IMR-90 (cell line): ENCODE measurements at regions not wholly inside any gene's neighbourhood (a gene's known extent, or its start where the extent isn't known, plus 50 kb on each side); places are given as distances from the start of the nearest gene placed in this dataset.

Experiments
- ATAC-seq: fragments of 200-7000 bp; cut with Tn5 transposase; 2 replicates; pipeline ENCODE4 v1.9.1; 2020; ENCODE audit warnings: low read depth, mild to moderate bottlenecking, moderate library complexity
- BruUV-seq: library from RNA; stranded (reverse); fragments of 400-500 nt; replicated peaks from 2 replicates; lab custom pipeline; 2021; lab: Mats Ljungman, UMichigan
- CTCF ChIA-PET: fragments of 300-600 bp; formaldehyde crosslinking; extraction: SDS; loops from one replicate; lab custom pipeline; 2021; ENCODE audit warnings: antibody characterized with exemption; lab: Yijun Ruan, JAX
- POLR2A ChIA-PET: fragments of 300-600 bp; sonication (Branson Sonifier 250); formaldehyde crosslinking; loops from one replicate; lab custom pipeline; 2022; ENCODE audit warnings: antibody characterized with exemption; ENCODE audit not compliant: unreplicated experiment; lab: Charles Lee
- DNase-seq: peaks from one replicate; pipeline ENCODE4 v3.0.0; 2013
- H2AFZ ChIP-seq: replicated peaks from 2 replicates; pipeline ENCODE3; 2013; ENCODE audit warnings: low read length, mild to moderate bottlenecking; ENCODE audit not compliant: poor library complexity
- H2AK5ac ChIP-seq: 2 replicates; pipeline ENCODE4 v1.6.1; 2013; ENCODE audit warnings: low read depth, low read length, inconsistent platforms
- H2AK9ac ChIP-seq: replicated peaks from 2 replicates; pipeline ENCODE3; 2013; ENCODE audit warnings: mild to moderate bottlenecking, low read depth, low read length, moderate library complexity; ENCODE audit not compliant: poor library complexity
- H2BK120ac ChIP-seq: 2 replicates; pipeline ENCODE4 v1.6.1; 2013; ENCODE audit warnings: low read depth, low read length, inconsistent platforms
- H2BK15ac ChIP-seq: 3 replicates; pipeline ENCODE4 v1.6.1; 2013; ENCODE audit warnings: low read depth, low read length, inconsistent platforms
- H2BK20ac ChIP-seq: 2 replicates; pipeline ENCODE4 v1.6.1; 2013; ENCODE audit warnings: low read depth, mild to moderate bottlenecking, inconsistent platforms, low read length, moderate library complexity
- H2BK5ac ChIP-seq: 2 replicates; pipeline ENCODE4 v1.6.1; 2013; ENCODE audit warnings: mild to moderate bottlenecking, low read depth, low read length, inconsistent platforms; ENCODE audit not compliant: poor library complexity, severe bottlenecking
- H3K14ac ChIP-seq: replicated peaks from 2 replicates; pipeline ENCODE4 v1.6.1; 2013; ENCODE audit warnings: low read depth, low read length, inconsistent platforms
- H3K18ac ChIP-seq: 2 replicates; pipeline ENCODE4 v1.6.1; 2013; ENCODE audit warnings: low read depth, low read length, control low read depth
- H3K23ac ChIP-seq: 2 replicates; pipeline ENCODE4 v1.6.1; 2013; ENCODE audit warnings: low read depth, low read length, inconsistent platforms
- H3K27ac ChIP-seq: 2 replicates; pipeline ENCODE4 v1.5.1; 2013; ENCODE audit warnings: mild to moderate bottlenecking, control low read depth, low read length; ENCODE audit not compliant: insufficient read depth
- H3K27me3 ChIP-seq: 2 replicates; pipeline ENCODE4 v1.6.1; 2013; ENCODE audit warnings: low read length; ENCODE audit not compliant: control insufficient read depth, insufficient read depth
- H3K36me3 ChIP-seq: 2 replicates; pipeline ENCODE4 v1.6.1; 2013; ENCODE audit warnings: low read length, mixed read lengths; ENCODE audit not compliant: control insufficient read depth, insufficient read depth
- H3K4ac ChIP-seq: 2 replicates; pipeline ENCODE4 v1.6.1; 2013; ENCODE audit warnings: low read depth, low read length, inconsistent platforms
- H3K4me1 ChIP-seq: 2 replicates; pipeline ENCODE4 v1.6.1; 2013; ENCODE audit warnings: low read length, mixed read lengths; ENCODE audit not compliant: control insufficient read depth, insufficient read depth
- H3K4me2 ChIP-seq: 2 replicates; pipeline ENCODE4 v1.6.1; 2013; ENCODE audit warnings: low read depth, mild to moderate bottlenecking, control low read depth, low read length, moderate library complexity
- H3K4me3 ChIP-seq: 2 replicates; pipeline ENCODE4 v1.5.1; 2013; ENCODE audit warnings: low read depth, mild to moderate bottlenecking, control low read depth, low read length, moderate library complexity; ENCODE audit not compliant: insufficient read depth
- H3K56ac ChIP-seq: 2 replicates; pipeline ENCODE4 v1.6.1; 2013; ENCODE audit warnings: low read length, inconsistent platforms; ENCODE audit not compliant: insufficient read depth; ENCODE audit errors: extremely low read depth
- H3K79me1 ChIP-seq, 2 experiments: 2 replicates each; pipeline ENCODE4 v1.6.1; 2013; ENCODE audit warnings: low read length in 2 of 2, inconsistent platforms in 1 of 2, low read depth in 1 of 2
- H3K9ac ChIP-seq: 2 replicates; pipeline ENCODE4 v1.6.1; 2013; ENCODE audit warnings: low read depth, low read length, control low read depth
- H3K9me1 ChIP-seq: 2 replicates; pipeline ENCODE4 v1.6.1; 2013; ENCODE audit warnings: low read length, inconsistent platforms; ENCODE audit not compliant: insufficient read depth
- H3K9me3 ChIP-seq: 2 replicates; pipeline ENCODE4 v1.6.1; 2013; ENCODE audit warnings: low read length; ENCODE audit not compliant: control insufficient read depth, insufficient read depth
- H4K20me1 ChIP-seq: 2 replicates; pipeline ENCODE4 v1.6.1; 2013; ENCODE audit warnings: low read length, inconsistent platforms; ENCODE audit not compliant: insufficient read depth
- H4K5ac ChIP-seq: 2 replicates; pipeline ENCODE4 v1.6.1; 2013; ENCODE audit warnings: mild to moderate bottlenecking, low read depth, low read length, control low read depth
- H4K8ac ChIP-seq, 2 experiments: 2 replicates each; pipeline ENCODE4 v1.6.1; 2013; ENCODE audit warnings: low read depth in 2 of 2, low read length in 2 of 2, control low read depth in 1 of 2, inconsistent platforms in 1 of 2
- H4K91ac ChIP-seq: 2 replicates; pipeline ENCODE4 v1.6.1; 2013; ENCODE audit warnings: low read depth, low read length, inconsistent platforms; ENCODE audit not compliant: insufficient read depth
- CEBPB ChIP-seq: IDR thresholded peaks from 2 replicates; pipeline ENCODE4 v1.6.1; 2012; ENCODE audit warnings: low read depth, low read length, improper control_type of control experiment
- FOS ChIP-seq: fragments of 150-350 bp; IDR thresholded peaks from 2 replicates; pipeline ENCODE4 v1.6.1; 2016; ENCODE audit warnings: low read depth, low read length
- MAFK ChIP-seq: IDR thresholded peaks from 2 replicates; pipeline ENCODE4 v1.6.1; 2012; ENCODE audit warnings: low read depth, low read length, improper control_type of control experiment
- NFE2L2 ChIP-seq: fragments of 150-350 bp; IDR thresholded peaks from 2 replicates; pipeline ENCODE4 v1.6.1; 2016; ENCODE audit warnings: low read depth, mild to moderate bottlenecking, low read length
- POLR2A ChIP-seq: IDR thresholded peaks from 2 replicates; pipeline ENCODE4 v1.6.1; 2012; ENCODE audit warnings: mild to moderate bottlenecking, low read depth, low read length
- RAD21 ChIP-seq: IDR thresholded peaks from 2 replicates; pipeline ENCODE4 v1.6.1; 2012; ENCODE audit warnings: low read length, improper control_type of control experiment
- RCOR1 ChIP-seq: IDR thresholded peaks from 2 replicates; pipeline ENCODE4 v1.6.1; 2012; ENCODE audit warnings: mild to moderate bottlenecking, low read length, improper control_type of control experiment; ENCODE audit not compliant: insufficient replicate concordance
- RFX5 ChIP-seq: IDR thresholded peaks from 2 replicates; pipeline ENCODE4 v1.8.0; 2012; ENCODE audit warnings: low read depth, mild to moderate bottlenecking, low read length, moderate library complexity
- WGBS, 2 experiments: methylation state at CpG; one replicate each; pipeline versions ENCODE4 v1.1.5 to v1.1.7; 2013; ENCODE audit warnings: missing lambda C conversion rate in 2 of 2; ENCODE audit not compliant: insufficient read length in 1 of 2; ENCODE audit errors: extremely low coverage in 2 of 2; 5-methylcytosine and 5-hydroxymethylcytosine counted together
- dilution Hi-C: fragments of 300-500 bp; cut with HindIII; formaldehyde crosslinking; loops from one replicate; pipeline ENCODE4 v1.14.3; 2018; ENCODE audit warnings: low sequenced_read_pairs; ENCODE audit not compliant: unreplicated experiment
- in situ Hi-C: fragments of 300-500 bp; cut with MboI; formaldehyde crosslinking; loops from 3 replicates; pipeline ENCODE4 v1.14.3; 2019; ENCODE audit warnings: low sequenced_read_pairs, inconsistent platforms, mixed read lengths
- intact Hi-C: fragments of 100-400 bp; cut with micrococcal nuclease; formaldehyde crosslinking; loops from 2 replicates; pipeline ENCODE4 v1.10.0; 2022
- TF ChIP-seq, protein P1 (sequence below): conservative IDR thresholded peaks from 2 replicates; pipeline ENCODE4 v1.5.1; 2012; ENCODE audit warnings: mild to moderate bottlenecking, low read depth, low read length, improper control_type of control experiment
- TF ChIP-seq, protein P2 (sequence below): fragments of 150-350 bp; IDR thresholded peaks from 2 replicates; pipeline ENCODE4 v1.6.1; 2017; ENCODE audit warnings: mild to moderate bottlenecking, antibody characterized with exemption, low read length, low read depth
- TF ChIP-seq, protein P3 (sequence below): fragments of 150-350 bp; IDR thresholded peaks from 2 replicates; pipeline ENCODE4 v1.6.1; 2016; ENCODE audit warnings: low read depth, mild to moderate bottlenecking, low read length, moderate library complexity, borderline replicate concordance

DNA sequence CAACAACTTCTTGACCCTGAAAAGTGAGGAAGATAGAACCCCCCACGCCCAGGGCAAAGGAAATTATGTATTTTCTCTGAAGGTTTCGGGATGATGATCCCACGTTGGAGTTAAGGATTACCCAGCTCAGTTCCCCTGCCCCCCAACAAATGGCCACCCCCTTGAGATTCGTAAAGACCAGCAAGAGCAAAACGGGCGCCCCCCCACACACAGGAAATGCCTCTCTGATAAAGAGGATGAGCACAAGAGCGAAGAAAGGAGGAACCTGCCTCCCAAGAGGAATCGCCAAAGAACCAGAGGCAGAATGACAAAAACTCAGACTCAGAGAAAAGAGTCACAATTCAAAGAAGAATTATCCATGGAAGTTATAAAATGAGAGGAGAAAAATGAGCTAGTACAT, 576.9 kb downstream of the MATN1 start:
- Histone ChIP-seq H2BK120ac (no peak overlapping the region), H4K91ac (no peak overlapping the region), H4K8ac (no peak overlapping the region), H3K4ac (no peak overlapping the region), H2BK15ac (no peak overlapping the region), H3K56ac (no peak overlapping the region), H3K14ac (no peak overlapping the region), H3K4me3 (no peak overlapping the region), H3K9ac (no peak overlapping the region), H3K23ac (no peak overlapping the region), H2AK5ac (no peak overlapping the region), H3K9me1 (no peaks in the 10 kb centered on the region), H3K9me3 (no peaks in the 10 kb centered on the region), H3K27ac (no peak overlapping the region), H2AK9ac (no peak overlapping the region), H3K79me1 (no peaks in the 10 kb centered on the region), H2AFZ (no peak overlapping the region), H2BK5ac (no peak overlapping the region), H3K4me2 (no peak overlapping the region), H4K20me1 (no peaks in the 10 kb centered on the region), H4K5ac (no peak overlapping the region), H3K4me1 (no peaks in the 10 kb centered on the region), H3K36me3 (no peaks in the 10 kb centered on the region), H3K27me3 (no peaks in the 10 kb centered on the region), H3K18ac (no peak overlapping the region), H2BK20ac (no peak overlapping the region)
- dilution Hi-C loops (no loop called here), intact Hi-C loops (no loop called here), in situ Hi-C loops (no loop called here)
- no peak for DNase-seq
- ChIA-PET POLR2A (no interaction called here), CTCF (no interaction called here)
- no CpG with 5 or more reads among the region's 8 CpGs for WGBS, 2 experiments
- ATAC-seq: no peak
- BruUV-seq: no TSS peak
- TF ChIP-seq RAD21 (no peak), NFE2L2 (no peak), POLR2A (no peak), CEBPB (no peak), MAFK (no peak), FOS (no peak), RFX5 (no peak), RCOR1 (no peak)
- TF ChIP-seq, protein P1, sequence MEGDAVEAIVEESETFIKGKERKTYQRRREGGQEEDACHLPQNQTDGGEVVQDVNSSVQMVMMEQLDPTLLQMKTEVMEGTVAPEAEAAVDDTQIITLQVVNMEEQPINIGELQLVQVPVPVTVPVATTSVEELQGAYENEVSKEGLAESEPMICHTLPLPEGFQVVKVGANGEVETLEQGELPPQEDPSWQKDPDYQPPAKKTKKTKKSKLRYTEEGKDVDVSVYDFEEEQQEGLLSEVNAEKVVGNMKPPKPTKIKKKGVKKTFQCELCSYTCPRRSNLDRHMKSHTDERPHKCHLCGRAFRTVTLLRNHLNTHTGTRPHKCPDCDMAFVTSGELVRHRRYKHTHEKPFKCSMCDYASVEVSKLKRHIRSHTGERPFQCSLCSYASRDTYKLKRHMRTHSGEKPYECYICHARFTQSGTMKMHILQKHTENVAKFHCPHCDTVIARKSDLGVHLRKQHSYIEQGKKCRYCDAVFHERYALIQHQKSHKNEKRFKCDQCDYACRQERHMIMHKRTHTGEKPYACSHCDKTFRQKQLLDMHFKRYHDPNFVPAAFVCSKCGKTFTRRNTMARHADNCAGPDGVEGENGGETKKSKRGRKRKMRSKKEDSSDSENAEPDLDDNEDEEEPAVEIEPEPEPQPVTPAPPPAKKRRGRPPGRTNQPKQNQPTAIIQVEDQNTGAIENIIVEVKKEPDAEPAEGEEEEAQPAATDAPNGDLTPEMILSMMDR: no peak
- TF ChIP-seq, protein P2, sequence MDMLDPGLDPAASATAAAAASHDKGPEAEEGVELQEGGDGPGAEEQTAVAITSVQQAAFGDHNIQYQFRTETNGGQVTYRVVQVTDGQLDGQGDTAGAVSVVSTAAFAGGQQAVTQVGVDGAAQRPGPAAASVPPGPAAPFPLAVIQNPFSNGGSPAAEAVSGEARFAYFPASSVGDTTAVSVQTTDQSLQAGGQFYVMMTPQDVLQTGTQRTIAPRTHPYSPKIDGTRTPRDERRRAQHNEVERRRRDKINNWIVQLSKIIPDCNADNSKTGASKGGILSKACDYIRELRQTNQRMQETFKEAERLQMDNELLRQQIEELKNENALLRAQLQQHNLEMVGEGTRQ: no peak
- TF ChIP-seq, protein P3, sequence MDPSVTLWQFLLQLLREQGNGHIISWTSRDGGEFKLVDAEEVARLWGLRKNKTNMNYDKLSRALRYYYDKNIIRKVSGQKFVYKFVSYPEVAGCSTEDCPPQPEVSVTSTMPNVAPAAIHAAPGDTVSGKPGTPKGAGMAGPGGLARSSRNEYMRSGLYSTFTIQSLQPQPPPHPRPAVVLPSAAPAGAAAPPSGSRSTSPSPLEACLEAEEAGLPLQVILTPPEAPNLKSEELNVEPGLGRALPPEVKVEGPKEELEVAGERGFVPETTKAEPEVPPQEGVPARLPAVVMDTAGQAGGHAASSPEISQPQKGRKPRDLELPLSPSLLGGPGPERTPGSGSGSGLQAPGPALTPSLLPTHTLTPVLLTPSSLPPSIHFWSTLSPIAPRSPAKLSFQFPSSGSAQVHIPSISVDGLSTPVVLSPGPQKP: no peak
